HEK293 (cell line): ENCODE measurements at regions not wholly inside any gene's neighbourhood (a gene's known extent, or its start where the extent isn't known, plus 50 kb on each side); places are given as distances from the start of the nearest gene placed in this dataset.

Source experiments
- CTCF ChIA-PET: fragments of 350-600 bp; formaldehyde crosslinking; extraction: SDS; loops from one replicate; lab custom pipeline; 2021; ENCODE audit warnings: antibody characterized with exemption; lab: Yijun Ruan, JAX
- POLR2A ChIA-PET: fragments of 300-600 bp; formaldehyde crosslinking; extraction: SDS; loops from one replicate; lab custom pipeline; 2020; ENCODE audit warnings: antibody characterized with exemption, inconsistent platforms; lab: Yijun Ruan, JAX
- H3K27ac ChIP-seq: fragments of 200-500 bp; sonication (Bioruptor generic); 2 replicates; pipeline ENCODE4 v1.5.1; 2014; ENCODE audit warnings: low read depth, low read length, control low read depth, inconsistent platforms; ENCODE audit errors: extremely low read depth
- H3K36me3 ChIP-seq, 2 experiments: fragments of 200-500 bp in 1 of 2; sonication (Bioruptor generic) in 1 of 2; 1 replicate in 1 of 2; 2 replicates in 1 of 2; pipeline ENCODE4 v1.5.1; 2014 to 2017; ENCODE audit warnings: inconsistent platforms in 2 of 2, low read length in 2 of 2; ENCODE audit not compliant: control insufficient read depth in 2 of 2, insufficient read depth in 1 of 2
- H3K4me1 ChIP-seq: fragments of 200-500 bp; sonication (Bioruptor generic); 2 replicates; pipeline ENCODE4 v1.5.1; 2014; ENCODE audit warnings: mild to moderate bottlenecking, low read length, inconsistent platforms; ENCODE audit not compliant: control insufficient read depth, insufficient read depth
- H3K4me3 ChIP-seq: 2 replicates; pipeline ENCODE4 v1.5.1; 2011; ENCODE audit warnings: low read depth, mild to moderate bottlenecking, control low read depth, low read length, moderate library complexity
- H3K9me3 ChIP-seq: fragments of 200-500 bp; sonication (Bioruptor generic); 2 replicates; pipeline ENCODE4 v1.5.1; 2014; ENCODE audit warnings: low read depth, low read length, inconsistent platforms; ENCODE audit not compliant: control insufficient read depth, insufficient read depth
- BCL11A ChIP-seq: fragments of 450-650 bp; formaldehyde crosslinking; IDR thresholded peaks from 2 replicates; pipeline ENCODE4 v1.5.1; 2016; ENCODE audit warnings: low read depth, missing biosample characterization, missing genetic modification characterization
- KLF10 ChIP-seq: fragments of 450-650 bp; IDR thresholded peaks from 2 replicates; pipeline ENCODE4 v1.5.1; 2018; ENCODE audit warnings: missing biosample characterization, mild to moderate bottlenecking, missing genetic modification characterization
- OSR2 ChIP-seq: fragments of 450-650 bp; formaldehyde crosslinking; IDR thresholded peaks from 2 replicates; pipeline ENCODE4 v1.5.1; 2016; ENCODE audit warnings: missing biosample characterization, missing genetic modification characterization
- SP3 ChIP-seq: fragments of 450-650 bp; formaldehyde crosslinking; IDR thresholded peaks from 2 replicates; pipeline ENCODE4 v1.5.1; 2016; ENCODE audit warnings: missing biosample characterization, missing genetic modification characterization
- ZNF133 ChIP-seq: fragments of 450-650 bp; formaldehyde crosslinking; IDR thresholded peaks from 2 replicates; pipeline ENCODE4 v1.5.1; 2016; ENCODE audit warnings: missing biosample characterization, missing genetic modification characterization
- ZNF404 ChIP-seq: fragments of 450-650 bp; formaldehyde crosslinking; IDR thresholded peaks from 2 replicates; pipeline ENCODE4 v1.5.1; 2017; ENCODE audit warnings: missing biosample characterization, missing genetic modification characterization
- ZNF624 ChIP-seq: fragments of 450-650 bp; formaldehyde crosslinking; IDR thresholded peaks from 2 replicates; pipeline ENCODE4 v1.5.1; 2017; ENCODE audit warnings: missing biosample characterization, missing genetic modification characterization
- ZNF701 ChIP-seq: fragments of 450-650 bp; formaldehyde crosslinking; IDR thresholded peaks from 2 replicates; pipeline ENCODE4 v1.5.1; 2016; ENCODE audit warnings: missing biosample characterization, missing genetic modification characterization
- ZSCAN16 ChIP-seq: fragments of 450-650 bp; formaldehyde crosslinking; IDR thresholded peaks from 2 replicates; pipeline ENCODE4 v1.5.1; 2016; ENCODE audit warnings: missing biosample characterization, missing genetic modification characterization
- TF ChIP-seq, protein P1 (sequence below): fragments of 450-650 bp; formaldehyde crosslinking; IDR thresholded peaks from 2 replicates; pipeline ENCODE4 v1.5.1; 2016; ENCODE audit warnings: missing biosample characterization, missing genetic modification characterization
- TF ChIP-seq, protein P2 (sequence below): fragments of 450-650 bp; formaldehyde crosslinking; IDR thresholded peaks from 2 replicates; pipeline ENCODE4 v1.5.1; 2016; ENCODE audit warnings: missing biosample characterization, missing genetic modification characterization
- TF ChIP-seq, protein P3 (sequence below): fragments of 450-650 bp; formaldehyde crosslinking; IDR thresholded peaks from 2 replicates; pipeline ENCODE4 v1.5.1; 2016; ENCODE audit warnings: missing biosample characterization, missing genetic modification characterization
- TF ChIP-seq, protein P4 (sequence below): fragments of 450-650 bp; formaldehyde crosslinking; IDR thresholded peaks from 2 replicates; pipeline ENCODE4 v1.5.1; 2016; ENCODE audit warnings: missing biosample characterization, missing genetic modification characterization, low read depth
- TF ChIP-seq, protein P5 (sequence below): fragments of 450-650 bp; formaldehyde crosslinking; IDR thresholded peaks from 2 replicates; pipeline ENCODE4 v1.5.1; 2016; ENCODE audit warnings: missing biosample characterization, missing genetic modification characterization, borderline replicate concordance
- TF ChIP-seq, protein P6 (sequence below): fragments of 450-650 bp; formaldehyde crosslinking; optimal IDR thresholded peaks from 2 replicates; pipeline ENCODE3; 2016; ENCODE audit warnings: missing biosample characterization, mild to moderate bottlenecking, missing genetic modification characterization
- TF ChIP-seq, protein P7 (sequence below): fragments of 450-650 bp; formaldehyde crosslinking; IDR thresholded peaks from 2 replicates; pipeline ENCODE4 v1.5.1; 2016; ENCODE audit warnings: missing biosample characterization, missing genetic modification characterization

DNA sequence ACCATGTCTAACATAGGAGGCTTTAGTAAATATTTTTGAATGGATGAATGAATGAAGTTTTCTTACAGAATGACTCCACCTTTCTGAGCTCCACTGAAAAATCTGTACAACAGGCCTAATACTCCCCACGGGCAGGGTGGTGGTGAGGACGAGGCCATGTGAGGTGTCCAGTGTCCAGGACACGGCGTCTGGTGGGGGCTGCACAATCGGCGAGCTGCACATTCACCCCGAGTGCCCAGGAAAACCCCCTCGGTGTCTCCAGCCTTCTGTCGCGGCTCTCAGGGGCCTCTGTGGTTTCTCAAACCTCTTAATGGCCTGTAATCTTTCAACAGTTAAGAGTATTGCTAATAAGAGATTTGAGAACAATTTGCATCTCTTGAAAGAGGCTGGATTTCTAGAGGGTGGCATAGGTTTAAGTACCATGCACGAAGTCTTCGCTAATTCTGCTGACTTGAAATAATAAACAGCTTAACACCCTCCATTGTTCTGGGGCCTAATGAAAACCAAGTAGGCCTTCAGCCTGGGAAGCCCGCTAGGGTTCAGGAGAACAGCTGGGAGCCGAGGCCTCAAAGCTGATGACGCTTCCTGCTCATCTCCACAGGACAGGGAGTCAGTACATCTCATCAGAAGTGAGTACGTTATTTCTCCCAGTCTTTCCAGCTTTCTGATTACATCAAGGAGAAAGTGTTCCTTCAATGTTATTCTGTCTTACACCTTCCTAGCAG lies 304.6 kb upstream of the FOXF1 start:
- TF ChIP-seq ZSCAN16 (tag by site-specific recombination) (no peak), OSR2 (tag by site-specific recombination) (no peak), ZNF133 (no peak), SP3 (tag by site-specific recombination) (no peak), ZNF404 (tag by site-specific recombination) (no peak)
- TF ChIP-seq, protein P1, sequence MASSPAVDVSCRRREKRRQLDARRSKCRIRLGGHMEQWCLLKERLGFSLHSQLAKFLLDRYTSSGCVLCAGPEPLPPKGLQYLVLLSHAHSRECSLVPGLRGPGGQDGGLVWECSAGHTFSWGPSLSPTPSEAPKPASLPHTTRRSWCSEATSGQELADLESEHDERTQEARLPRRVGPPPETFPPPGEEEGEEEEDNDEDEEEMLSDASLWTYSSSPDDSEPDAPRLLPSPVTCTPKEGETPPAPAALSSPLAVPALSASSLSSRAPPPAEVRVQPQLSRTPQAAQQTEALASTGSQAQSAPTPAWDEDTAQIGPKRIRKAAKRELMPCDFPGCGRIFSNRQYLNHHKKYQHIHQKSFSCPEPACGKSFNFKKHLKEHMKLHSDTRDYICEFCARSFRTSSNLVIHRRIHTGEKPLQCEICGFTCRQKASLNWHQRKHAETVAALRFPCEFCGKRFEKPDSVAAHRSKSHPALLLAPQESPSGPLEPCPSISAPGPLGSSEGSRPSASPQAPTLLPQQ: no peak
- TF ChIP-seq, protein P2, sequence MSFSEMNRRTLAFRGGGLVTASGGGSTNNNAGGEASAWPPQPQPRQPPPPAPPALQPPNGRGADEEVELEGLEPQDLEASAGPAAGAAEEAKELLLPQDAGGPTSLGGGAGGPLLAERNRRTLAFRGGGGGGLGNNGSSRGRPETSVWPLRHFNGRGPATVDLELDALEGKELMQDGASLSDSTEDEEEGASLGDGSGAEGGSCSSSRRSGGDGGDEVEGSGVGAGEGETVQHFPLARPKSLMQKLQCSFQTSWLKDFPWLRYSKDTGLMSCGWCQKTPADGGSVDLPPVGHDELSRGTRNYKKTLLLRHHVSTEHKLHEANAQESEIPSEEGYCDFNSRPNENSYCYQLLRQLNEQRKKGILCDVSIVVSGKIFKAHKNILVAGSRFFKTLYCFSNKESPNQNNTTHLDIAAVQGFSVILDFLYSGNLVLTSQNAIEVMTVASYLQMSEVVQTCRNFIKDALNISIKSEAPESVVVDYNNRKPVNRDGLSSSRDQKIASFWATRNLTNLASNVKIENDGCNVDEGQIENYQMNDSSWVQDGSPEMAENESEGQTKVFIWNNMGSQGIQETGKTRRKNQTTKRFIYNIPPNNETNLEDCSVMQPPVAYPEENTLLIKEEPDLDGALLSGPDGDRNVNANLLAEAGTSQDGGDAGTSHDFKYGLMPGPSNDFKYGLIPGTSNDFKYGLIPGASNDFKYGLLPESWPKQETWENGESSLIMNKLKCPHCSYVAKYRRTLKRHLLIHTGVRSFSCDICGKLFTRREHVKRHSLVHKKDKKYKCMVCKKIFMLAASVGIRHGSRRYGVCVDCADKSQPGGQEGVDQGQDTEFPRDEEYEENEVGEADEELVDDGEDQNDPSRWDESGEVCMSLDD (tag by site-specific recombination): no peak
- TF ChIP-seq, protein P3, sequence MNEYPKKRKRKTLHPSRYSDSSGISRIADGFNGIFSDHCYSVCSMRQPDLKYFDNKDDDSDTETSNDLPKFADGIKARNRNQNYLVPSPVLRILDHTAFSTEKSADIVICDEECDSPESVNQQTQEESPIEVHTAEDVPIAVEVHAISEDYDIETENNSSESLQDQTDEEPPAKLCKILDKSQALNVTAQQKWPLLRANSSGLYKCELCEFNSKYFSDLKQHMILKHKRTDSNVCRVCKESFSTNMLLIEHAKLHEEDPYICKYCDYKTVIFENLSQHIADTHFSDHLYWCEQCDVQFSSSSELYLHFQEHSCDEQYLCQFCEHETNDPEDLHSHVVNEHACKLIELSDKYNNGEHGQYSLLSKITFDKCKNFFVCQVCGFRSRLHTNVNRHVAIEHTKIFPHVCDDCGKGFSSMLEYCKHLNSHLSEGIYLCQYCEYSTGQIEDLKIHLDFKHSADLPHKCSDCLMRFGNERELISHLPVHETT (tag by site-specific recombination): no peak
- TF ChIP-seq, protein P4, sequence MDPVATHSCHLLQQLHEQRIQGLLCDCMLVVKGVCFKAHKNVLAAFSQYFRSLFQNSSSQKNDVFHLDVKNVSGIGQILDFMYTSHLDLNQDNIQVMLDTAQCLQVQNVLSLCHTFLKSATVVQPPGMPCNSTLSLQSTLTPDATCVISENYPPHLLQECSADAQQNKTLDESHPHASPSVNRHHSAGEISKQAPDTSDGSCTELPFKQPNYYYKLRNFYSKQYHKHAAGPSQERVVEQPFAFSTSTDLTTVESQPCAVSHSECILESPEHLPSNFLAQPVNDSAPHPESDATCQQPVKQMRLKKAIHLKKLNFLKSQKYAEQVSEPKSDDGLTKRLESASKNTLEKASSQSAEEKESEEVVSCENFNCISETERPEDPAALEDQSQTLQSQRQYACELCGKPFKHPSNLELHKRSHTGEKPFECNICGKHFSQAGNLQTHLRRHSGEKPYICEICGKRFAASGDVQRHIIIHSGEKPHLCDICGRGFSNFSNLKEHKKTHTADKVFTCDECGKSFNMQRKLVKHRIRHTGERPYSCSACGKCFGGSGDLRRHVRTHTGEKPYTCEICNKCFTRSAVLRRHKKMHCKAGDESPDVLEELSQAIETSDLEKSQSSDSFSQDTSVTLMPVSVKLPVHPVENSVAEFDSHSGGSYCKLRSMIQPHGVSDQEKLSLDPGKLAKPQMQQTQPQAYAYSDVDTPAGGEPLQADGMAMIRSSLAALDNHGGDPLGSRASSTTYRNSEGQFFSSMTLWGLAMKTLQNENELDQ (tag by site-specific recombination): no peak
- Histone ChIP-seq H3K36me3 (no peaks in the 10 kb centered on the region), H3K27ac (no peak overlapping the region), H3K4me3 (no peak overlapping the region), H3K9me3 (no peaks in the 10 kb centered on the region), H3K4me1 (no peaks in the 10 kb centered on the region)
- POLR2A ChIA-PET: interaction anchor here (0.6 kb wide), 1 partner anchor 38 kb away, joined by 3 read pairs; no protein-coding TSS in a partner anchor
- CTCF ChIA-PET: interaction anchor here (0.9 kb wide), 2 partner anchors 169 to 312 kb away, joined by 3 read pairs; no protein-coding TSS in a partner anchor

DNA sequence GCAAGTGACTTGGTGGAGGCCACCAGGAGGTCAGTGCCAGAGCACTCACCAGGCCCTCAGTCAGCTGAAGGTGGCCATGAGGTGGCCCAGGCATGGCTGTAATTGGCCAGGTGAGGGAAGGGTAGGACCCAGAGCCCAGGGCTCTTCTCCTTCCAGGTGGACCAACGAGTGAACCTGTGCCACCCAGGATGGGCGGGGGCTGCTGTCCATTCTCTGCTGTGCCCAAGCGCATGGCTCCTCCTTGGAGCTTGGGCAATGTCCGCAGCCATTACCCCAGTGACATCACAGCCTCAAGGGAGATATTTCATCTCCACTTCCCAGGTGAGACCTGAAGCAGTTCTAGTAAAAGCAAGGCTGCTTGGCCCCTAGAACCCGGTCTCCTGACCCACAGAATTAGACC lies 303.0 kb upstream of the FOXF1 start:
- ChIA-PET CTCF (interaction anchor here (0.8 kb wide), 1 partner anchor 311 kb away, joined by 6 read pairs; no protein-coding TSS in a partner anchor), POLR2A (no interaction called here)
- H3K36me3 ChIP-seq: no peaks in the 10 kb centered on the region
- TF ChIP-seq KLF10 (no peak), ZNF624 (tag by site-specific recombination) (no peak), BCL11A (tag by site-specific recombination) (no peak), ZNF701 (tag by site-specific recombination) (no peak)
- TF ChIP-seq, protein P5, sequence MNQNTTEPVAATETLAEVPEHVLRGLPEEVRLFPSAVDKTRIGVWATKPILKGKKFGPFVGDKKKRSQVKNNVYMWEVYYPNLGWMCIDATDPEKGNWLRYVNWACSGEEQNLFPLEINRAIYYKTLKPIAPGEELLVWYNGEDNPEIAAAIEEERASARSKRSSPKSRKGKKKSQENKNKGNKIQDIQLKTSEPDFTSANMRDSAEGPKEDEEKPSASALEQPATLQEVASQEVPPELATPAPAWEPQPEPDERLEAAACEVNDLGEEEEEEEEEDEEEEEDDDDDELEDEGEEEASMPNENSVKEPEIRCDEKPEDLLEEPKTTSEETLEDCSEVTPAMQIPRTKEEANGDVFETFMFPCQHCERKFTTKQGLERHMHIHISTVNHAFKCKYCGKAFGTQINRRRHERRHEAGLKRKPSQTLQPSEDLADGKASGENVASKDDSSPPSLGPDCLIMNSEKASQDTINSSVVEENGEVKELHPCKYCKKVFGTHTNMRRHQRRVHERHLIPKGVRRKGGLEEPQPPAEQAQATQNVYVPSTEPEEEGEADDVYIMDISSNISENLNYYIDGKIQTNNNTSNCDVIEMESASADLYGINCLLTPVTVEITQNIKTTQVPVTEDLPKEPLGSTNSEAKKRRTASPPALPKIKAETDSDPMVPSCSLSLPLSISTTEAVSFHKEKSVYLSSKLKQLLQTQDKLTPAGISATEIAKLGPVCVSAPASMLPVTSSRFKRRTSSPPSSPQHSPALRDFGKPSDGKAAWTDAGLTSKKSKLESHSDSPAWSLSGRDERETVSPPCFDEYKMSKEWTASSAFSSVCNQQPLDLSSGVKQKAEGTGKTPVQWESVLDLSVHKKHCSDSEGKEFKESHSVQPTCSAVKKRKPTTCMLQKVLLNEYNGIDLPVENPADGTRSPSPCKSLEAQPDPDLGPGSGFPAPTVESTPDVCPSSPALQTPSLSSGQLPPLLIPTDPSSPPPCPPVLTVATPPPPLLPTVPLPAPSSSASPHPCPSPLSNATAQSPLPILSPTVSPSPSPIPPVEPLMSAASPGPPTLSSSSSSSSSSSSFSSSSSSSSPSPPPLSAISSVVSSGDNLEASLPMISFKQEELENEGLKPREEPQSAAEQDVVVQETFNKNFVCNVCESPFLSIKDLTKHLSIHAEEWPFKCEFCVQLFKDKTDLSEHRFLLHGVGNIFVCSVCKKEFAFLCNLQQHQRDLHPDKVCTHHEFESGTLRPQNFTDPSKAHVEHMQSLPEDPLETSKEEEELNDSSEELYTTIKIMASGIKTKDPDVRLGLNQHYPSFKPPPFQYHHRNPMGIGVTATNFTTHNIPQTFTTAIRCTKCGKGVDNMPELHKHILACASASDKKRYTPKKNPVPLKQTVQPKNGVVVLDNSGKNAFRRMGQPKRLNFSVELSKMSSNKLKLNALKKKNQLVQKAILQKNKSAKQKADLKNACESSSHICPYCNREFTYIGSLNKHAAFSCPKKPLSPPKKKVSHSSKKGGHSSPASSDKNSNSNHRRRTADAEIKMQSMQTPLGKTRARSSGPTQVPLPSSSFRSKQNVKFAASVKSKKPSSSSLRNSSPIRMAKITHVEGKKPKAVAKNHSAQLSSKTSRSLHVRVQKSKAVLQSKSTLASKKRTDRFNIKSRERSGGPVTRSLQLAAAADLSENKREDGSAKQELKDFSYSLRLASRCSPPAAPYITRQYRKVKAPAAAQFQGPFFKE (tag by site-specific recombination): no peak
- TF ChIP-seq, protein P6, sequence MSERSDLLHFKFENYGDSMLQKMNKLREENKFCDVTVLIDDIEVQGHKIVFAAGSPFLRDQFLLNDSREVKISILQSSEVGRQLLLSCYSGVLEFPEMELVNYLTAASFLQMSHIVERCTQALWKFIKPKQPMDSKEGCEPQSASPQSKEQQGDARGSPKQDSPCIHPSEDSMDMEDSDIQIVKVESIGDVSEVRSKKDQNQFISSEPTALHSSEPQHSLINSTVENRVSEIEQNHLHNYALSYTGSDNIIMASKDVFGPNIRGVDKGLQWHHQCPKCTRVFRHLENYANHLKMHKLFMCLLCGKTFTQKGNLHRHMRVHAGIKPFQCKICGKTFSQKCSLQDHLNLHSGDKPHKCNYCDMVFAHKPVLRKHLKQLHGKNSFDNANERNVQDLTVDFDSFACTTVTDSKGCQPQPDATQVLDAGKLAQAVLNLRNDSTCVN: no peak
- TF ChIP-seq, protein P7, sequence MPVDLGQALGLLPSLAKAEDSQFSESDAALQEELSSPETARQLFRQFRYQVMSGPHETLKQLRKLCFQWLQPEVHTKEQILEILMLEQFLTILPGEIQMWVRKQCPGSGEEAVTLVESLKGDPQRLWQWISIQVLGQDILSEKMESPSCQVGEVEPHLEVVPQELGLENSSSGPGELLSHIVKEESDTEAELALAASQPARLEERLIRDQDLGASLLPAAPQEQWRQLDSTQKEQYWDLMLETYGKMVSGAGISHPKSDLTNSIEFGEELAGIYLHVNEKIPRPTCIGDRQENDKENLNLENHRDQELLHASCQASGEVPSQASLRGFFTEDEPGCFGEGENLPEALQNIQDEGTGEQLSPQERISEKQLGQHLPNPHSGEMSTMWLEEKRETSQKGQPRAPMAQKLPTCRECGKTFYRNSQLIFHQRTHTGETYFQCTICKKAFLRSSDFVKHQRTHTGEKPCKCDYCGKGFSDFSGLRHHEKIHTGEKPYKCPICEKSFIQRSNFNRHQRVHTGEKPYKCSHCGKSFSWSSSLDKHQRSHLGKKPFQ (tag by site-specific recombination): no peak

More for the DNA sequence above, 303.0 kb upstream of the FOXF1 start:
- no peak overlapping the region for H3K4me3 ChIP-seq
- H3K4me1 ChIP-seq: no peaks in the 10 kb centered on the region
- H3K27ac ChIP-seq: no peak overlapping the region
- H3K9me3 ChIP-seq: no peaks in the 10 kb centered on the region
